H1 (cell line): ENCODE measurements at regions not wholly inside any gene's neighbourhood (a gene's known extent, or its start where the extent isn't known, plus 50 kb on each side); places are given as distances from the start of the nearest gene placed in this dataset.

ENCODE experiments used
- CTBP2 ChIP-seq: IDR thresholded peaks from 2 replicates; pipeline ENCODE4 v1.7.0; 2011; ENCODE audit warnings: borderline replicate concordance, mild to moderate bottlenecking, moderate library complexity, mixed read lengths, low read length; ENCODE audit not compliant: insufficient read depth, insufficient read length
- HDAC6 ChIP-seq: IDR thresholded peaks from one replicate; pipeline ENCODE4 v1.7.1; 2012; ENCODE audit warnings: low read depth, mild to moderate bottlenecking, inconsistent platforms, low read length, moderate library complexity
- RFX5 ChIP-seq: IDR thresholded peaks from 2 replicates; pipeline ENCODE4 v1.6.1; 2011; ENCODE audit warnings: low read depth, low read length, improper control_type of control experiment, borderline replicate concordance
- SAP30 ChIP-seq: fragments of 300-600 bp; sonication (generic); IDR thresholded peaks from 2 replicates; pipeline ENCODE4 v1.7.1; 2012; ENCODE audit warnings: low read length, moderate library complexity, mild to moderate bottlenecking, inconsistent platforms; ENCODE audit not compliant: insufficient read depth, insufficient replicate concordance
- SIRT6 ChIP-seq: IDR thresholded peaks from one replicate; pipeline ENCODE4 v1.7.1; 2012; ENCODE audit warnings: low read length, inconsistent platforms
- SP2 ChIP-seq: IDR thresholded peaks from 2 replicates; pipeline ENCODE4 v1.6.1; 2012; ENCODE audit warnings: mild to moderate bottlenecking, low read length, inconsistent platforms
- SP4 ChIP-seq: IDR thresholded peaks from 2 replicates; pipeline ENCODE4 v1.6.1; 2012; ENCODE audit warnings: low read length, inconsistent platforms
- USF2 ChIP-seq: IDR thresholded peaks from 2 replicates; pipeline ENCODE4 v1.6.1; 2011; ENCODE audit warnings: low read length, improper control_type of control experiment

- no peak for TF ChIP-seq SP2
- TF ChIP-seq SP4, result no peak
- TF ChIP-seq CTBP2, result no peak
- no peak for TF ChIP-seq SIRT6
- no peak for TF ChIP-seq SAP30
- no peak for TF ChIP-seq HDAC6
- TF ChIP-seq RFX5, result no peak
- no peak for TF ChIP-seq USF2
These were observed 54.9 kb upstream of the PRR20G start (continued) for GRCh38 chr3:127342735-127343134.
